ENCODE measurements at regions not wholly inside any gene's neighbourhood (a gene's known extent, or its start where the extent isn't known, plus 50 kb on each side); places are given as distances from the start of the nearest gene placed in this dataset.

- no peak for DNase-seq (ENCODE audit: low read depth, low spot score)
- H3K27ac ChIP-seq (ENCODE audit: low read length), result no peak overlapping the region
- peaks cover 4% of the 10 kb centered on the region; the same call in 1 of the 2 replicates for H3K27me3 ChIP-seq (ENCODE audit: control insufficient read depth, insufficient read depth, low read length)
- in situ Hi-C loops (cut with HindIII; ENCODE audit: low pct_unique_long_range_greater_than_20kb, low sequenced_read_pairs) (no loop called here), intact Hi-C loops (cut with micrococcal nuclease; ENCODE audit: unreplicated experiment) (no loop called here)
- ChIA-PET POLR2A (no interaction called here), CTCF (no interaction called here)
- BruUV-seq (replicated peaks), result no TSS peak
- H3K4me1 ChIP-seq (ENCODE audit: control insufficient read depth, insufficient read depth, low read length), result no peaks in the 10 kb centered on the region
- no peak for ATAC-seq
- H3K4me3 ChIP-seq (ENCODE audit: low read depth in 2 of 2, low read length in 2 of 2), result no peak overlapping the region
- no peaks in the 10 kb centered on the region for H3K9me3 ChIP-seq (ENCODE audit: control insufficient read depth, insufficient read depth, low read depth, low read length)
- TF ChIP-seq POLR2AphosphoS5 (IDR thresholded peaks at IDR 0.05; ENCODE audit: low read depth, low read length) (no peak), REST (IDR thresholded peaks at IDR 0.05; ENCODE audit: insufficient read depth in 1 of 2, low read depth in 2 of 2, low read length in 1 of 2) (no peak), CTCF (IDR thresholded peaks at IDR 0.05) (no peak), TCF7L2 (IDR thresholded peaks at IDR 0.05; ENCODE audit: low read depth, low read length) (no peak), SIN3A (IDR thresholded peaks at IDR 0.05; ENCODE audit: borderline replicate concordance, insufficient read depth, low read depth, low read length) (no peak)
- H3K36me3 ChIP-seq (ENCODE audit: control insufficient read depth, insufficient read depth, low read length), result no peaks in the 10 kb centered on the region
Observed at GRCh38 chr1:229152311-229152710, 118.6 kb upstream of the RAB4A start.

- Histone ChIP-seq H3K27ac (ENCODE audit: low read length) (no peak overlapping the region), H3K4me1 (ENCODE audit: control insufficient read depth, insufficient read depth, low read length) (no peaks in the 10 kb centered on the region), H3K4me3 (ENCODE audit: low read depth in 2 of 2, low read length in 2 of 2) (no peak overlapping the region), H3K9me3 (ENCODE audit: control insufficient read depth, insufficient read depth, low read depth, low read length) (no peaks in the 10 kb centered on the region), H3K27me3 (ENCODE audit: control insufficient read depth, insufficient read depth, low read length) (peaks cover 4% of the 10 kb centered on the region; the same call in 1 of the 2 replicates), H3K36me3 (ENCODE audit: control insufficient read depth, insufficient read depth, low read length) (no peaks in the 10 kb centered on the region)
- ChIA-PET CTCF (no interaction called here), POLR2A (no interaction called here)
- no TSS peak for BruUV-seq (replicated peaks)
- no peak for DNase-seq (ENCODE audit: low read depth, low spot score)
- intact Hi-C loops (cut with micrococcal nuclease; ENCODE audit: unreplicated experiment), result no loop called here
- TF ChIP-seq SIN3A (IDR thresholded peaks at IDR 0.05; ENCODE audit: borderline replicate concordance, insufficient read depth, low read depth, low read length), result no peak
- no peak for ATAC-seq
- in situ Hi-C loops (cut with HindIII; ENCODE audit: low pct_unique_long_range_greater_than_20kb, low sequenced_read_pairs), result no loop called here
Observed at GRCh38 chr1:229153955-229154548, 116.9 kb upstream of the RAB4A start.

- H3K4me1 ChIP-seq (ENCODE audit: control insufficient read depth, insufficient read depth, low read length), result no peaks in the 10 kb centered on the region
- no TSS peak for BruUV-seq (replicated peaks)
- no peak overlapping the region for H3K4me3 ChIP-seq (ENCODE audit: low read depth in 2 of 2, low read length in 2 of 2)
- no peak for TF ChIP-seq SIN3A (IDR thresholded peaks at IDR 0.05; ENCODE audit: borderline replicate concordance, insufficient read depth, low read depth, low read length)
- TF ChIP-seq CTCF (IDR thresholded peaks at IDR 0.05), result no peak
- TF ChIP-seq TCF7L2 (IDR thresholded peaks at IDR 0.05; ENCODE audit: low read depth, low read length), result no peak
- TF ChIP-seq POLR2AphosphoS5 (IDR thresholded peaks at IDR 0.05; ENCODE audit: low read depth, low read length), result no peak
- TF ChIP-seq REST (IDR thresholded peaks at IDR 0.05; ENCODE audit: insufficient read depth in 1 of 2, low read depth in 2 of 2, low read length in 1 of 2), result no peak
- intact Hi-C loops (cut with micrococcal nuclease; ENCODE audit: unreplicated experiment), result no loop called here
- ChIA-PET CTCF (no interaction called here), POLR2A (no interaction called here)
- H3K9me3 ChIP-seq (ENCODE audit: control insufficient read depth, insufficient read depth, low read depth, low read length), result no peaks in the 10 kb centered on the region
- peaks cover 2% of the 10 kb centered on the region; the same call in 1 of the 2 replicates for H3K27me3 ChIP-seq (ENCODE audit: control insufficient read depth, insufficient read depth, low read length)
- in situ Hi-C loops (cut with HindIII; ENCODE audit: low pct_unique_long_range_greater_than_20kb, low sequenced_read_pairs), result no loop called here
- H3K36me3 ChIP-seq (ENCODE audit: control insufficient read depth, insufficient read depth, low read length), result no peaks in the 10 kb centered on the region
- no peak for DNase-seq (ENCODE audit: low read depth, low spot score)
- no peak overlapping the region for H3K27ac ChIP-seq (ENCODE audit: low read length)
- no peak for ATAC-seq
Observed at GRCh38 chr1:229154811-229155210, 116.1 kb upstream of the RAB4A start.

Measured in Panc1 (cell line).